Nephron (organoid): ENCODE measurements at regions not wholly inside any gene's neighbourhood (a gene's known extent, or its start where the extent isn't known, plus 50 kb on each side); places are given as distances from the start of the nearest gene placed in this dataset.

Source experiments
- H3K27ac Mint-ChIP-seq, 3 experiments: 2 replicates each; pipeline ENCODE4 v1.8.0; 2020; ENCODE audit warnings: mixed read lengths in 3 of 3, mild to moderate bottlenecking in 2 of 3, moderate library complexity in 1 of 3
- H3K27me3 Mint-ChIP-seq: 2 replicates; pipeline ENCODE4 v1.8.0; 2021; ENCODE audit warnings: low read depth, mild to moderate bottlenecking, moderate library complexity, mixed read lengths
- H3K36me3 Mint-ChIP-seq: 2 replicates; pipeline ENCODE4 v1.8.0; 2020; ENCODE audit warnings: low read depth, mixed read lengths
- H3K4me1 Mint-ChIP-seq: 2 replicates; pipeline ENCODE4 v1.8.0; 2020; ENCODE audit warnings: mixed read lengths
- H3K4me3 Mint-ChIP-seq, 3 experiments: 2 replicates each; pipeline ENCODE4 v1.8.0; 2020; ENCODE audit warnings: mild to moderate bottlenecking in 3 of 3, mixed read lengths in 3 of 3, moderate library complexity in 2 of 3
- H3K9me3 Mint-ChIP-seq: 2 replicates; pipeline ENCODE4 v1.8.0; 2020; ENCODE audit warnings: mixed read lengths
- TF ChIP-seq, protein P1 (sequence below), 3 experiments: fragments of 200-600 bp; sonication (generic); IDR thresholded peaks; one replicate each; pipeline ENCODE4 v1.5.0; 2021; ENCODE audit warnings: antibody characterized with exemption in 3 of 3; ENCODE audit not compliant: unreplicated experiment in 3 of 3

DNA sequence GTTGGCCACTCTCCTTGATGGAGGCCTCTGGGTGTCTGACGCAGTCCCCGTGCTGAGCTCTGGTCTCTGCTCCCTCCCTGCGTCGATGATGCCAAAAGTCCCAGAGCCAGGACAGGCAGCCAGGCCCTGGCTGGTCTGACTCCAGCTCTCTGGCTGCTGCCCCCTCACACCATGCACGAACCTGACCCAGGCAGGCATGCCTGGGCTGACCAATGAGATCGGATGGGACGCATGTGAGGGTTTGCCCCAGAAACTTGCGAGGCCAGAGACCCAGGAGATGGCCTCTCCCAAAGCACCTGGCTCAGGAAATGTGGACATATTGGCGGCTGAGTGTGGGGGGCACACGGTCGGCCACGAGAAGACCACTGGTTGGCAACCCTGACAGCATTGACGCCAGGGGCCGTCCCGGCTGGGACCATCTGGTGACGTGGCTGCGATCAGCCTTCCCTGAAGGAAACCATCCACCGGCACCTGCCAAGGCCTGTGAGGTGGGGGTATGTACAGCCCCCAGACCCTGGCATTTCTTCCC is 51.2 kb upstream of the FRMD1 start:
- Mint-ChIP-seq H3K27me3 (peaks cover 28% of the 10 kb centered on the region), H3K4me1 (peaks cover 34% of the 10 kb centered on the region), H3K36me3 (no peaks in the 10 kb centered on the region), H3K4me3 (no peak overlapping the region), H3K27ac (no peak overlapping the region), H3K9me3 (no peaks in the 10 kb centered on the region)
- TF ChIP-seq, protein P1, sequence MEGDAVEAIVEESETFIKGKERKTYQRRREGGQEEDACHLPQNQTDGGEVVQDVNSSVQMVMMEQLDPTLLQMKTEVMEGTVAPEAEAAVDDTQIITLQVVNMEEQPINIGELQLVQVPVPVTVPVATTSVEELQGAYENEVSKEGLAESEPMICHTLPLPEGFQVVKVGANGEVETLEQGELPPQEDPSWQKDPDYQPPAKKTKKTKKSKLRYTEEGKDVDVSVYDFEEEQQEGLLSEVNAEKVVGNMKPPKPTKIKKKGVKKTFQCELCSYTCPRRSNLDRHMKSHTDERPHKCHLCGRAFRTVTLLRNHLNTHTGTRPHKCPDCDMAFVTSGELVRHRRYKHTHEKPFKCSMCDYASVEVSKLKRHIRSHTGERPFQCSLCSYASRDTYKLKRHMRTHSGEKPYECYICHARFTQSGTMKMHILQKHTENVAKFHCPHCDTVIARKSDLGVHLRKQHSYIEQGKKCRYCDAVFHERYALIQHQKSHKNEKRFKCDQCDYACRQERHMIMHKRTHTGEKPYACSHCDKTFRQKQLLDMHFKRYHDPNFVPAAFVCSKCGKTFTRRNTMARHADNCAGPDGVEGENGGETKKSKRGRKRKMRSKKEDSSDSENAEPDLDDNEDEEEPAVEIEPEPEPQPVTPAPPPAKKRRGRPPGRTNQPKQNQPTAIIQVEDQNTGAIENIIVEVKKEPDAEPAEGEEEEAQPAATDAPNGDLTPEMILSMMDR (IDR thresholded peaks at IDR 0.05; ENCODE audit: unreplicated experiment in 3 of 3) = no peak

DNA sequence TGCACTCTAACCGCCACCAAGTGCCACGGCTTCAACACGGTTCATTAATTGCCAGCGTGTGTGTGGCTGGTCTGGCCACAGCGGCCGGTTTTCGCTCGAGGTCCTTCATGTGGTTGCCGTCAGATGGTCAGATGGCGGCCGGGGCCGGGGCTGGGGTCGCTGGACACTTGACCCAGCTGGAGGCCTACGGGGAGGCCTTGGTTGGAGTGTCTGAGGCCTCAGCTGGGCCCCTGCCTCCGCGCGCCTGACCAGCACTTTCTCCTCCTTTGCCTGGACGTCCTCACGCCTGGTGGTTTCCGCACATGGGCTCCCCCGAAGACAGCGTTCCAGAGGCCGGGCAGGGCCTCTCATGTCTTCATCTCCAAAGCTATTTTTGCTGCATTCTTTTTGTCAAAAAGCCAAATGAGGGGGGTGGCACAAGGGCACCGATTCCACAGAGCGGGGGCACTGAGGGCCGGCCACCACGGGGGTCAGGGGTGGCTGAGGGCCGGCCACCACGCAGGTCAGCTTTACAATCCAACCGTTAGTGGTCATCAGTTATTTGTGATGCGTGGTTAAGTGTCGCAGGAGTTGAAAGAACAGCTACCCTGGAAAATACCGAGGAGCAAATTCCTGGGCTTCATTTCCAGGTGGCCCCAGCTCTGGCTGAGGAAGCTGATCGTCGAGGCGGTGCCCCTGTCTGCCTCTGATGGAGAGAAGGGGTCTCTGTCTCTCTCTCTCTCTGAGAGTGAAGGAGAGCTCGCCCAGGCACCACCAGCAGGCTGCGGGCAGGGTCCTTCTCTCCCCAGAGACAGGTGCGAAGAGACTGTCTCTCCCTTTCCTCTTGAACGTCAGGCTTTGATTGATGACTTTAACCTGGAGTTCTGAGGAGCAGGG is 50.5 kb upstream of the FRMD1 start:
- Mint-ChIP-seq H3K4me3 (no peak overlapping the region), H3K27ac (no peak overlapping the region), H3K36me3 (no peaks in the 10 kb centered on the region), H3K9me3 (no peaks in the 10 kb centered on the region), H3K4me1 (peaks cover 34% of the 10 kb centered on the region), H3K27me3 (peaks cover 28% of the 10 kb centered on the region)
- TF ChIP-seq, protein P1 (IDR thresholded peaks at IDR 0.05; ENCODE audit: unreplicated experiment in 3 of 3) = no peak

DNA sequence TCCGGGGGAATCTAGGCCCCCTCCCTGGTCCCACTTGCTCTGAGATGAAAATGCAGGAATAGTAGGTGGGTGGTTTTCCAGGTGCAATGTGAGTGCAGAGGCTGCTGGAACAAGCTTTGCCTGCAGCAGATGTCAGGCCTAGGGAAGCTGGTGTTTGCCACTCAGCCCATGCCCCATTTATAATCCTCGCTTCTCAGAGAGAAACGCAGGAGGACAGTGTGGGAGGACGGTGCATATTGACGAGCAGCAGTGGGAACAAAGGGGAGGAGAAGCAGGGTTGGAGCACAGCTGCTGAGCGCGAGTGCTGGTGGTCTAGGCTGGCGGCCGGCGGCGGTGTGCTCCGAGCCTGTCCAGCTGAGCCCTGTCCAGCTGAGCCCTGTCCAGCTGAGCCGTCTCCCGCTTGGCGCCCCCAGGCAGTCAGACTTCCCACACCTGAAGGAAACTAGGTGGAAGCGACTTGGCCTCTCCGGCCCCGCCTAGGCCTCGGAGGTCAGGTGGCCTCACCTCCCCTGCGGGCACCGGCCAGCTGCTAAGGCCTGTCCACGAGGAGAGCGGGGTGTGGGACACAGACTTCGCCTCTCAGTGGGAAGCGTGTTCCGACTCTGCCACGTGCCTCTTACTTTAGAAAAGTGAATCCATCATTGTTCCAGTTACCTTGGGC is 49.7 kb upstream of the FRMD1 start:
- Mint-ChIP-seq H3K36me3 (no peaks in the 10 kb centered on the region), H3K4me1 (peaks cover 33% of the 10 kb centered on the region), H3K27ac (no peak overlapping the region), H3K9me3 (no peaks in the 10 kb centered on the region), H3K27me3 (peaks cover 28% of the 10 kb centered on the region), H3K4me3 (no peak overlapping the region)
- TF ChIP-seq, protein P1 (IDR thresholded peaks at IDR 0.05; ENCODE audit: unreplicated experiment in 3 of 3) = no peak
